ENCODE measurements at regions not wholly inside any gene's neighbourhood (a gene's known extent, or its start where the extent isn't known, plus 50 kb on each side); places are given as distances from the start of the nearest gene placed in this dataset.

GRCh38 chr11:104817973-104818372 is 80.3 kb downstream of the CASP12 start:
- no peak overlapping the region for H3K4me3 ChIP-seq (ENCODE audit: control insufficient read depth, low read depth, low read length)
- DNase-seq (ENCODE audit: low read depth): no peak

DNA sequence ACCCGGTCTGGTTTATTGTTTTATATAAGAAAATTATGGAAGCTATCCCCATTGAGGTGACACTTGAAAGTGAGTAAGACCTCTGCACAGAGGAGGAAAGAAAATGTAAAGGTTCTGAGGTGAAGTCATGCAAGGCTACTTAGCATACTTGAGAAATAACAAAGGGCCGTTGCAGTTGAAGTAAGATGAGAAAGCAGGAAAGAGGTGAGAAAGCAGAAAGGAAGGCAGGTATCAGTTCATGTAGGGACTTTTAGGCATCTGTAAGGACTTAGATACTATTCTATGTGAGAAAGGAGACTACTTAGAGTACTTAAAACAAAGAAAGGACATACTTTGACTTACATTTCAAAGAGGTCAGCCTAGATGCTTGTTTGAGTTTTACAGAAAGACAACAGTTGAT is 84.7 kb downstream of the CASP12 start:
- no peak for TF ChIP-seq CTCF (conservative IDR thresholded peaks at IDR 0.05; ENCODE audit: control insufficient read depth, insufficient read depth, low read depth, low read length)
- no peak overlapping the region for H3K4me3 ChIP-seq (ENCODE audit: control insufficient read depth, low read depth, low read length)
- no peak for DNase-seq (ENCODE audit: low read depth)

More at GRCh38 chr11:104817973-104818372, 80.3 kb downstream of the CASP12 start:
- TF ChIP-seq CTCF (conservative IDR thresholded peaks at IDR 0.05; ENCODE audit: control insufficient read depth, insufficient read depth, low read depth, low read length): no peak

DNA sequence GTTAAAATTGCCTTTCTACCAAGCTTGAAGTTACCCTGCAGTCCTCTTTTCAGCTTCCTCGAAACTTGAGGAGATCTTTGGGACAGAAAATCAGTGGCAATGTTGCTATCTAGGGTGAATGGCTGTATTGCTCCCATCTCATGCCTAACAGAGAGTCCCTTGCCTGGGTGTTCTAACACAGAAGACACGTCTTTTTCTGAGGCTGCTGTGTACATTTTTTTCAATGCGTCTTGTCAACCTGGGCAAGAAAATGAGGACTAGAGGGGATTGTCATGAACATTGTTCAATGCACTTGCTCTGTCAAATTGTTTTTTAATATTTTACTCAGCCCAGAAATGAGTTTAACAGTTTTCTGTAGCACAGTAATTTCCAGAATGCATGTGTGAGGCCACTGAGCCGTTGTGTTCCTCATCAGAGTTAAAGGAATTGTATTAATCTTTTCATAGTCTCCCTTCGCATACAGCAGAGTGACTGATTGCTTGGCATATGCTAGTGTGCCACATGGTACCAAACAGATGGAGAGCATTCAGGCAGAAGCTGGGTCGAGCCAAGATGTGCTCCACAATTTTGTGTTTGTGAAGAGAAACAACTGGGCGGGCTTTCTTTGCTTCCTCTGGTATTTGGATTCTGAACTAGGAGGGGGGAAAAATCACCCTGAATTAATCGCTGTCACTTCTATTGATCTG is 86.0 kb downstream of the CASP12 start:
- no peak overlapping the region for H3K4me3 ChIP-seq (ENCODE audit: control insufficient read depth, low read depth, low read length)
- DNase-seq (ENCODE audit: low read depth): no peak
- TF ChIP-seq CTCF (conservative IDR thresholded peaks at IDR 0.05; ENCODE audit: control insufficient read depth, insufficient read depth, low read depth, low read length): no peak

GRCh38 chr11:104803776-104804175 is 94.5 kb downstream of the CASP12 start:
- no peak for DNase-seq (ENCODE audit: low read depth)
- no peak overlapping the region for H3K4me3 ChIP-seq (ENCODE audit: control insufficient read depth, low read depth, low read length)
- no peak for TF ChIP-seq CTCF (conservative IDR thresholded peaks at IDR 0.05; ENCODE audit: control insufficient read depth, insufficient read depth, low read depth, low read length)

DNA sequence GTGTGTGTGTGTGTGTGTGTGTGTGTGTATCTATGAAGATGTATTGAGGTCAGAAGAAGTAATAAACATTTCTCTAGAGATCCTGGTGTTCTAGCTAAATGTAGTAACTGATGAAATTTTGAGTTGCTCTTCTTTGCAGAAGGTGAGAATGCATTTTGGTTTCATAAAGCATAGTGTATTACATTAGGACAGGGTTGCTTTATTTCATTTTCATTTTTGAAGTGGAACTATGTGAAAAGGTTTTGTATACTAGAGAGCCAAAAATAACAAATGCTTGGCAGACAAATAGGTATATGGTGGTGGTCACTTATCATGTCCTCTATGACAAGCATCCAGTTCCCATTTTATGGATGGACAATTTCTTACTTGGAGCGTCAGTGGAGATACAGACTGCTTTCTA is 99.0 kb downstream of the CASP12 start:
- DNase-seq (ENCODE audit: low read depth): no peak
- H3K4me3 ChIP-seq (ENCODE audit: control insufficient read depth, low read depth, low read length): no peak overlapping the region
- TF ChIP-seq CTCF (conservative IDR thresholded peaks at IDR 0.05; ENCODE audit: control insufficient read depth, insufficient read depth, low read depth, low read length): no peak

DNA sequence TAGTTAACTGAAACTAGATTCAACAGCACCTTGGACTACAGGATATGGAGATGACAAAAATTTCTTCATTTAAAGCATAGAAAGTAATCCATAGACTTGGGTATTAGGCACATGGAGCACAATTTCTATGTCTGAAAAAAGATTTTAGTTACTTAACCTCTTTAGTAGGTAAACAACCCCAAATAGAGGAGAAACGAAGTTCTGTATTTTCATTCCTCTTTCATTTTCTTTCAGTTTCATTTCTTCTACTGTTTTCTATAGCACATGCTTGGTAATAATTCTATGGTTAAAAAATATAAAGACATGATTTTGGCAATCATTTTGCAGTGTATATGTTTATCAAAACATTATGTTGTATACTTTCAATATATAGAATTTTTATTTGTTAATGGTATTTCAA is 99.5 kb downstream of the CASP12 start:
- no peak overlapping the region for H3K4me3 ChIP-seq (ENCODE audit: control insufficient read depth, low read depth, low read length)
- TF ChIP-seq CTCF (conservative IDR thresholded peaks at IDR 0.05; ENCODE audit: control insufficient read depth, insufficient read depth, low read depth, low read length): no peak
- no peak for DNase-seq (ENCODE audit: low read depth)

DNA sequence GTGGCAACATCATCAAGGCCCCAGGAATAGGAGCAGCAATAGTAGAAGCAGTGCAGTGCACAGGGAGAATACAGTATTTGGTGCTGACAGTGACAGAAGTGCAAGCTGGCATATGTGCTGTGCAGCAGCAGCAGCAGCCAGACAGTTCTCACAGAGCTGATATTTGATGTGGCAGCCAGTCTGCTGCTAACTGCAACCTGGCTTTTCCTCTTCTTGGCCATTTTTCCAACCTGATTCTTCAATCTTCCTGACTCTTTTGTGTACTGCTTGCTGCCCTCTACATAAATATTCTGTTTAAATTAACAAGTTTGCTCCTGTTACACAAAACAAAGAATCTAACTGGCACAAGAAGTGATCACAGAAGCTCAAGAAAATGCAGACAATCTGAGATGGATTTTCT is 102.0 kb downstream of the CASP12 start:
- no peak for DNase-seq (ENCODE audit: low read depth)
- no peak overlapping the region for H3K4me3 ChIP-seq (ENCODE audit: control insufficient read depth, low read depth, low read length)
- no peak for TF ChIP-seq CTCF (conservative IDR thresholded peaks at IDR 0.05; ENCODE audit: control insufficient read depth, insufficient read depth, low read depth, low read length)

All from fibroblast of mammary gland (primary cell).